Upper lobe of left lung (tissue), 6 donors: ENCODE measurements at regions not wholly inside any gene's neighbourhood (a gene's known extent, or its start where the extent isn't known, plus 50 kb on each side); places are given as distances from the start of the nearest gene placed in this dataset.

Source experiments
- ATAC-seq, 2 donors: fragments of 200-7000 bp; cut with Tn5 transposase; one replicate each; pipeline ENCODE4 v1.9.1; 2022; ENCODE audit warnings: mild to moderate bottlenecking in 2 of 2, moderate library complexity in 2 of 2; ENCODE audit not compliant: low FRiP score in 2 of 2
- DNase-seq, 2 donors: peaks; one replicate each; pipeline ENCODE4 v3.0.0-alpha.2; 2019 to 2020
- H3K27ac ChIP-seq, 4 donors: fragments of 200-600 bp; sonication (generic); one replicate each; pipeline ENCODE4 v1.5.1; 2016 to 2019
- H3K27me3 ChIP-seq, 4 donors: fragments of 200-600 bp; sonication (generic); one replicate each; pipeline ENCODE4 v1.5.1; 2017 to 2019
- H3K36me3 ChIP-seq, 4 donors: fragments of 200-600 bp; sonication (generic); one replicate each; pipeline ENCODE4 v1.5.1; 2016 to 2019
- H3K4me1 ChIP-seq, 4 donors: fragments of 200-600 bp; sonication (generic); one replicate each; pipeline ENCODE4 v1.5.1; 2018 to 2019
- H3K4me3 ChIP-seq, 4 donors: fragments of 200-600 bp; sonication (generic); one replicate each; pipeline ENCODE4 v1.5.1; 2017 to 2019; ENCODE audit warnings: mild to moderate bottlenecking in 2 of 4, moderate library complexity in 1 of 4
- H3K9me3 ChIP-seq, 4 donors: fragments of 200-600 bp; sonication (generic); one replicate each; pipeline ENCODE4 v1.5.1; 2018 to 2019
- EP300 ChIP-seq, 4 donors: sonication (generic); formaldehyde crosslinking; IDR thresholded peaks; one replicate each; pipeline ENCODE4 v1.5.1; 2017; ENCODE audit warnings: antibody characterized with exemption in 4 of 4, control low read depth in 2 of 4
- POLR2A ChIP-seq, 4 donors: fragments of 450-650 bp; IDR thresholded peaks; one replicate each; pipeline ENCODE4 v1.5.1; 2016 to 2017; ENCODE audit warnings: antibody characterized with exemption in 4 of 4, mild to moderate bottlenecking in 2 of 4
- POLR2AphosphoS5 ChIP-seq, 2 donors: sonication (generic); formaldehyde crosslinking; IDR thresholded peaks; one replicate each; pipeline ENCODE4 v1.5.1; 2017; ENCODE audit warnings: antibody characterized with exemption in 2 of 2
- WGBS, 2 donors: methylation state at CpG; one replicate each; pipeline ENCODE4 v1.1.5; 2017 to 2018; 5-methylcytosine and 5-hydroxymethylcytosine counted together
- TF ChIP-seq, protein P1 (sequence below), 6 experiments: fragments of 450-650 bp in 4 of 6; fragments of 200-600 bp in 2 of 6; sonication (generic) in 2 of 6; IDR thresholded peaks; one replicate each; pipeline ENCODE4 v1.5.1; 2016 to 2019; ENCODE audit warnings: antibody characterized with exemption in 6 of 6
- donor health status: DM: no; HTN: no; CAD: no; lungs with moderate emphysema.
- donor health status: DM: no; HTN: yes; CAD: no; lungs with severe emphysema.

DNA sequence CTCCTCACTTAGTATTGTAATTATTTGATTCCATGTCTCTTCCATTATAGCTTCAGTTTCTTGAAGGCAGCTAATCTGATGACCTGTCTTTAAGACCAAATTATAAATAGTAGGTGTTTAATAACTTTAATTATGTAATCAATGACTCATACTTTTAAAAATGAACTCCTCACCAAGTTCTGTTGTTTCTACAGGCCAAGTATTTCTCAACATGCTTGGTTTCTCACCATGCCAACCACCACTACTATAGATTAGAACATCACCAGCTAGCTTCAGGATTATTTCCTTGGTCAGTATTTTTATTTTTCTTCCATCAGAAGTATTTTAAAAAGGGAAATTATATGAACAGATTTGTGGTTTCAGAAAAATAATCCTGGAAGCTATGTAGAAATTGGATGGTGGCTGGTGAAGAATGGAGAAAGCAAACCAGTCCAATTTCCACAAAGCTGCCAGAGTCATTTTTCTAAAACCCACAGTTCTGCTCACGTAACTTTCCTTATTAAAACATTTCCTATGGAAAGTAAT, 237.7 kb upstream of the DACH1 start:
- DNase-seq (no peak), ATAC-seq (no peak)
- WGBS, 2 donors, result 38 to 96% methylated on average over 1 of the region's 1 CpG
- TF ChIP-seq, protein P1, sequence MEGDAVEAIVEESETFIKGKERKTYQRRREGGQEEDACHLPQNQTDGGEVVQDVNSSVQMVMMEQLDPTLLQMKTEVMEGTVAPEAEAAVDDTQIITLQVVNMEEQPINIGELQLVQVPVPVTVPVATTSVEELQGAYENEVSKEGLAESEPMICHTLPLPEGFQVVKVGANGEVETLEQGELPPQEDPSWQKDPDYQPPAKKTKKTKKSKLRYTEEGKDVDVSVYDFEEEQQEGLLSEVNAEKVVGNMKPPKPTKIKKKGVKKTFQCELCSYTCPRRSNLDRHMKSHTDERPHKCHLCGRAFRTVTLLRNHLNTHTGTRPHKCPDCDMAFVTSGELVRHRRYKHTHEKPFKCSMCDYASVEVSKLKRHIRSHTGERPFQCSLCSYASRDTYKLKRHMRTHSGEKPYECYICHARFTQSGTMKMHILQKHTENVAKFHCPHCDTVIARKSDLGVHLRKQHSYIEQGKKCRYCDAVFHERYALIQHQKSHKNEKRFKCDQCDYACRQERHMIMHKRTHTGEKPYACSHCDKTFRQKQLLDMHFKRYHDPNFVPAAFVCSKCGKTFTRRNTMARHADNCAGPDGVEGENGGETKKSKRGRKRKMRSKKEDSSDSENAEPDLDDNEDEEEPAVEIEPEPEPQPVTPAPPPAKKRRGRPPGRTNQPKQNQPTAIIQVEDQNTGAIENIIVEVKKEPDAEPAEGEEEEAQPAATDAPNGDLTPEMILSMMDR (IDR thresholded peaks at IDR 0.05), result no peak
- TF ChIP-seq POLR2A (IDR thresholded peaks at IDR 0.05) (no peak), POLR2AphosphoS5 (IDR thresholded peaks at IDR 0.05) (no peak), EP300 (IDR thresholded peaks at IDR 0.05) (no peak)
- H3K27me3 ChIP-seq, result no peaks in the 10 kb centered on the region
- no peak overlapping the region for H3K4me3 ChIP-seq
- no peak overlapping the region for H3K27ac ChIP-seq
- peaks cover 0 to 2% (median 0%) of the 10 kb centered on the region in 4 donors for H3K9me3 ChIP-seq
- H3K36me3 ChIP-seq, result no peaks in the 10 kb centered on the region
- H3K4me1 ChIP-seq, result no peaks in the 10 kb centered on the region

DNA sequence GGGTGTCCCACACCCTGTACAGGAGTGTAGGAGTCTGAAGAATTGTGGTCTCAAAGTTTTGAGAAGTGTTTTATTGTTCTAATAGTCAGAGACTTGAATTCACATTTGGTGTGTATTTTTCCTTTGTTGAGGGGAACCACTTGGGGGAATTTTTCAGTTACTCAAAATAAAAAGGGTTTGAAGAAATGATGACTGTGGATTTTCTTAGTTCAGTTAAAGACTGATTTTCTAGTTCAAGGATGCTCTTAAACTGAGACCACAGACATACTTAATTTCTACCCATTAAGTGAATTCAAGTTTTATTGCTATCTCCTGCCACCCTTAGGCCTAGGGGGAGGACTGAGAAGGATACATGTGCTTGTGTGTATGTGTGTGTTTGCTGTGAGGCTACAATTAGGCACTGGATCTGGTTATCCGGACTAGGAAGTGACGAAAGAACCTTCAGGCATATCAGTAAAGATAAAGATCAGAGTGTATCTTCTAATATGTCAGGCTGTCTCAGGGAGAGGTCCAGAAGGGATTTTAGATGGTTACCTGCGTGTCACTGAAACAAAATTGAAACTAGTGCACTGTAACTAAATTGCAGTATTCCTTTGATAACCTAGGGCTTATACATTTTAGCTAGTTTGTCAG, 234.9 kb upstream of the DACH1 start:
- no peaks in the 10 kb centered on the region for H3K4me1 ChIP-seq
- WGBS, 2 donors, result 73 to 88% methylated on average over 3 of the region's 3 CpGs
- no peaks in the 10 kb centered on the region for H3K9me3 ChIP-seq
- H3K4me3 ChIP-seq, result no peak overlapping the region
- no peaks in the 10 kb centered on the region for H3K36me3 ChIP-seq
- ATAC-seq (no peak), DNase-seq (no peak)
- no peaks in the 10 kb centered on the region for H3K27me3 ChIP-seq
- no peak overlapping the region for H3K27ac ChIP-seq
- no peak for TF ChIP-seq POLR2AphosphoS5 (IDR thresholded peaks at IDR 0.05)
- no peak for TF ChIP-seq EP300 (IDR thresholded peaks at IDR 0.05)
- no peak for TF ChIP-seq POLR2A (IDR thresholded peaks at IDR 0.05)
- TF ChIP-seq, protein P1 (IDR thresholded peaks at IDR 0.05), result no peak

DNA sequence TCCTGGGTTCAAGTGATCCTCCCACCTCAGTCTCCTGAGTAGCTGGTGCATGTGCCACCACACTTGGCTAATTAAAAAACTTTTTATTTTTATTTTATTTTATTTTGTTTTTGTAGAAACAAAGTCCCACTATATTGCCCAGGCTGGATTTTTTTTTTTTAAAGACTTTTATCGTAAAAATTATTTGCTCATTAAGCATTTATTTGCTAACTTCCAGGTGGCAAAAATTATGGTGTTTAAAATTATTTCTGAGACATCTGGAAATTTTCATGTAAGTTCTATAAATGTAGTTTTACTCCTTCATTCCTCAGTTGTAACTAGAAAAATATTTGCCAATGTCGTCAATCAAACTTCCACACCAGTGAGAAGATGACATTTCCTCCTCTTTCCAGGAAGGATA, 233.3 kb upstream of the DACH1 start:
- Histone ChIP-seq H3K27ac (no peak overlapping the region), H3K36me3 (no peaks in the 10 kb centered on the region), H3K9me3 (no peaks in the 10 kb centered on the region), H3K4me3 (no peak overlapping the region), H3K4me1 (no peaks in the 10 kb centered on the region), H3K27me3 (no peaks in the 10 kb centered on the region)
- WGBS, 2 donors, result 45 to 48% methylated on average over 2 of the region's 2 CpGs
- DNase-seq, result no peak
- TF ChIP-seq, protein P1 (IDR thresholded peaks at IDR 0.05), result no peak
- TF ChIP-seq EP300 (IDR thresholded peaks at IDR 0.05) (no peak), POLR2AphosphoS5 (IDR thresholded peaks at IDR 0.05) (no peak)
- no peak for ATAC-seq

DNA sequence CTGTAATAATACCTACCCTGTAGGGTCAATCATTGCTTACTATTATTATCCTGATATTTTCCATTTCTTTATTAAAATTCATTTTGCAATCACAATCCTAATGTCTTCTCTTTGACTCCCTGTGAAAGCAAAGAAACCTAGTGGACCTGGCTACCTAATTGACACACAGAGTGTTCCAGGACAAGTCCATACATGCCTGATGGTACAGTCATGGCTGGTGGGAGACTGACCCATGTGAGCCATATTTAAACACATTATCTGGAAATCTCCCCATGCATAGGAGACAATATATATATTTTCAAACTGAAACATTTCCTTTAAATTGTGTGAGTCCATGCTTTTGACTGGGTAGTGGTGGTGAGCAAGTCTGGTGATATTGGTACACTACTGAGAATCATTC, 230.6 kb upstream of the DACH1 start:
- Histone ChIP-seq H3K4me1 (no peaks in the 10 kb centered on the region), H3K4me3 (no peak overlapping the region), H3K27ac (no peak overlapping the region), H3K36me3 (no peaks in the 10 kb centered on the region), H3K9me3 (no peaks in the 10 kb centered on the region), H3K27me3 (no peaks in the 10 kb centered on the region)
- TF ChIP-seq EP300 (IDR thresholded peaks at IDR 0.05) (no peak), POLR2A (IDR thresholded peaks at IDR 0.05) (no peak), POLR2AphosphoS5 (IDR thresholded peaks at IDR 0.05) (no peak)
- TF ChIP-seq, protein P1 (IDR thresholded peaks at IDR 0.05), result no peak
- ATAC-seq (no peak), DNase-seq (no peak)

DNA sequence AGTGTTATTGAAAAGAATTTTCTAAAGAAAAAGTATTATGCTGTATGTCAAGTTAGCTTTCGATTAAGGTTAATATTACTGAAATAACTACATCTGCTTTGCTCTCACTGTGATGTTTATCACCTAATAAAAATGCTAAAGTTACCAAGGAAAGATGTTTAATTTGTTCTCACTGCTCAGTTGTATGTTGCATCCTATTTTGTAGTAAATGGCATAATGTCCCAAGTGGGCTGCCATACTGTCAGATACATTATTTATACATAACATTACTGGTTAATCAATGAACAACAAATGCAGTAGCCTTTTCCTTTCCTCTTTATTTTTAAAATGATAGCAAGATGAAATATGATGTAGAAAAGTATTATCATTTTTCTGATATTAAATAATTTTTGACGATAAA, 226.3 kb upstream of the DACH1 start:
- 93 to 95% methylated on average over 2 of the region's 2 CpGs for WGBS, 2 donors
- DNase-seq (no peak), ATAC-seq (no peak)
- no peak for TF ChIP-seq EP300 (IDR thresholded peaks at IDR 0.05)
- no peak for TF ChIP-seq POLR2A (IDR thresholded peaks at IDR 0.05)
- TF ChIP-seq, protein P1 (IDR thresholded peaks at IDR 0.05), result no peak
- no peak for TF ChIP-seq POLR2AphosphoS5 (IDR thresholded peaks at IDR 0.05)
- H3K4me3 ChIP-seq, result no peak overlapping the region
- no peak overlapping the region for H3K27ac ChIP-seq
- no peaks in the 10 kb centered on the region for H3K36me3 ChIP-seq
- H3K9me3 ChIP-seq, result no peaks in the 10 kb centered on the region
- H3K4me1 ChIP-seq, result no peaks in the 10 kb centered on the region
- no peaks in the 10 kb centered on the region for H3K27me3 ChIP-seq
